Fibroblast of pulmonary artery (primary cell): ENCODE measurements at regions not wholly inside any gene's neighbourhood (a gene's known extent, or its start where the extent isn't known, plus 50 kb on each side); places are given as distances from the start of the nearest gene placed in this dataset.
"Not testable (repeated sequence)": the region's sequence is repeated elsewhere in the genome, so short reads cannot be mapped to it uniquely, and the experiment has no call there.

ENCODE experiments used
- DNase-seq: peaks from one replicate; pipeline ENCODE4 v3.0.0-alpha.2; 2010; ENCODE audit warnings: low read depth
- H3K4me3 ChIP-seq: replicated peaks from 2 replicates; pipeline ENCODE4 v1.5.1; 2011; ENCODE audit warnings: low read depth, mild to moderate bottlenecking, control low read depth, low read length, moderate library complexity
- CTCF ChIP-seq: IDR thresholded peaks from 2 replicates; pipeline ENCODE4 v1.5.1; 2011; ENCODE audit warnings: mild to moderate bottlenecking, control low read depth, low read length, inconsistent platforms; ENCODE audit errors: missing control alignments

GRCh38 chrX:45428831-45429230 is 228.2 kb upstream of the DIPK2B start:
- no peak for TF ChIP-seq CTCF
- DNase-seq = no peak
- H3K4me3 ChIP-seq = no peak overlapping the region

DNA sequence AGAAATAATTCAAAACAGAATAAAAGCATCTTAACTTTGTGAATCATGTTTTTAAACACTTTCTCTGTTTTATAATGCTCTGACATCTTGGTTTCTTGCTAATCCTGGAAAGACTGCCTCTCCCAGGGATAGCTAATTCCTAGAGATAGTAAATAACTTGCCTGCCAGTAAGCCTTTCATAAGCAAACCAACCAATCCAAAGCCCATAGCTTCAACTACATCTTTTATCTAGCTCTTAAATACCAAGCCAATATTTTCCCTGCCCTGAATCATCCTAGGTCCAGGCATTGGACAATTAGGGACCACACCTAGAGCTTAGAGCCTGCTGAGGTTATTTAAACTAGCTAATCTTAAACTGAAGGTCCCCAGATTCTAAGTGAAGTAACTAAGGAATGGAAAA is 223.7 kb upstream of the DIPK2B start:
- no peak for DNase-seq
- H3K4me3 ChIP-seq = no peak overlapping the region
- TF ChIP-seq CTCF = no peak

DNA sequence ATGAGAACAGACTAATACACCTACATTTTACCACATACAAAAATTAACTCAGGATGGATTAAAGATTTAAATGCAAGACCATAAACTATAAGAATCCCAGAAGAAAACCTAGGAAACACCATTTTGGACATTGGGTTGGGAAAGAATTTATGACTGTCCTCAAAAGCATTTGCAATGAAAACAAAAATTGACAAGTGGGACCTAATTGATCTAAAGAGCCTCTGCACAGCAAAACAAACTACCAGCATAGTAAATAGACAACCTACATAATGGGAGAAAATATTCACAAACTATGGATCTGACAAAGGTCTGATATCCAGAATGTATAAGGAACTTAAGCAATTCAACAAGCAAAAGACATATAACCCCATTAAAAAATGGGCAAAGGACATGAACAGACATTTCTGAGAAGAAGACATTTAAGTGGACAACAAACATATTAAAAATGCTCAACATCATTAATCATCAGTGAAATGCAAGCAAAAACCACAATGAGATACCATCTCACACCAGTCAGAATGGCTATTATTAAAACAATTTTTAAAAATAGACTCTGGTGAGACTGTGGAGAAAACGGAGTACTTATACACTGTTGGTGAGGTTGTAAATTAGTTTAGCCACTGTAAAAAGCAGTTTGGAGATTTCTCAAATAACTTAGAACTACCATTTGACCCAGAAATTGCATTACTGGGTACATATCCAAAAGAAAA is 221.7 kb upstream of the DIPK2B start:
- DNase-seq = no peak
- no peak for TF ChIP-seq CTCF
- no peak overlapping the region for H3K4me3 ChIP-seq

DNA sequence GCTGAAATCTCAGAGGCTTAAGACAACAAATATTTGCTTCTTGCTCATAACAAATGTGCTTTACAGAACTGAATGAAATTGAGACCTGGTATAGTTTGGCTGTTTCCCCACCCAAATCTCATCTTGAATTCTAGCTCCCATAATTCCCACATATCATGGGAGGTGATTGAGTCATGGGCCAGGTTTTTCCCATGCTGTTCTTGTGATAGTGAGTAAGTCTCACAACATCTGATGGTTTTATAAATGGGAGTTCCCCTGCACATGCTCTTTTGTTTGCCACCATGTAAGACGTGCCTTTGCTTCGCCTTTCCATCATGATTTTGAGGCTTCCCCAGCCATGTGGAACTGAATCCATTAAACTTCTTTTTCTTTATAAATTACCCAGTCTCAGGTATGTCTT is 221.1 kb upstream of the DIPK2B start:
- no peak overlapping the region for H3K4me3 ChIP-seq
- TF ChIP-seq CTCF = no peak
- DNase-seq = no peak

- TF ChIP-seq CTCF = no peak
- no peak overlapping the region for H3K4me3 ChIP-seq
- no peak for DNase-seq
Observed at GRCh38 chrX:45404206-45404605, 203.5 kb upstream of the DIPK2B start.

GRCh38 chrX:45401923-45402322 is 201.2 kb upstream of the DIPK2B start:
- no peak overlapping the region for H3K4me3 ChIP-seq
- DNase-seq = no peak
- TF ChIP-seq CTCF = no peak

DNA sequence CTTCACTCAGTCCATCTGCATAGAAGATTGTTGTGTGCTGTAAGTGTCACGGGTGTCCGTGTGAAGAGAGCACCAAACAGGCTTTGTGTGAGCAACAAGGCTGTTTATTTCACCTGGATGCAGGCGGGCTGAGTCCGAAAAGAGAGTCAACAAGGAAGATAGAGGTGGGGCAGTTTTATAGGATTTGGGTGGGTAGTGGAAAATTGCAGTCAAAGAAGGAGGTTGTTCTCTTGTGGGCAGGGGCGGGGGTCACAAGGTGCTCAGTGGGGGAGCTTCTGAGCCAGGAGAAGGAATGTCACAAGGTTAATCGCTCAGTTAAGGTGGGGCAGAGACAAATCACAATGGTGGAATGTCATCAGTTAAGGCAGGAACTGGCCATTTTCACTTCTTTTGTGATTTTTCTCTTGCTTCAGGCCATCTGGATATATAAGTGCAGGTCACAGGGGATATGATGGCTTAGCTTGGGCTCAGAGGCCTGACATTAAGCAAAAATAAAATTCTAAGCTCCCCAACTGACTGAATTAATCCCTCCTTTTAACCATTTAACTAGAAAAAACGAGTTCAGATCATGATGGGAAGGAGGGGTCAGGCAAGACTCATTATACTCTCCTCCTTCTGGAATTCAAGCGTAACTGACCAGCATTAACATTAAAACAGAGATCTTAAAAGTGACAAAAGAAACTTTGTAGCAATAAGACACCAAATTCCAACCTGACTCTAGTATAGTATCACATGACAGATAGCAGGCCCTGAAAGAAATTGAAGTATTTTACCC is 200.5 kb upstream of the DIPK2B start:
- not testable (repeated sequence) for DNase-seq

More for the DNA sequence above, 200.5 kb upstream of the DIPK2B start:
- not testable (repeated sequence) for H3K4me3 ChIP-seq
